ENCODE measurements at regions not wholly inside any gene's neighbourhood (a gene's known extent, or its start where the extent isn't known, plus 50 kb on each side); places are given as distances from the start of the nearest gene placed in this dataset.

DNA sequence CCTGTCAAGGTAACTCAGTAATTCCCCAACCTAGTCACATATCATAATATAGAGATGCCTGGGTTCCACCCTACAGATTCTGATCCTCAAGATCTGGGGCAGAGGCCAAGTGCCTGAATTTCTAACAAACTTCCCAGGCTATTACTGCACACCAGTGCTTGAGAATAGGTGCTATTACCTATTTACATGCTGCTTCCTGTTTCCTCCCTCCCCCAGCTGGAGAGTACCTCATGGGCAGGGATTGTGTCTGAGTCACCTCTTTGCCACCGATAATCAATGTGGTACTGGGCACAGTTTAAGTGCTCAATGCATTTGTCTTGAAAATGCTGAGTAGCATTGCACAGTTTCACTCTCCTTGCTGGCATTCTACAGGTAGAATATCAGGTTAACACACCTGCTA lies 582.2 kb upstream of the CADM1 start:
- H3K9me3 ChIP-seq (ENCODE audit: control insufficient read depth, low read length), result peaks cover 4% of the 10 kb centered on the region
- TF ChIP-seq, protein P1, sequence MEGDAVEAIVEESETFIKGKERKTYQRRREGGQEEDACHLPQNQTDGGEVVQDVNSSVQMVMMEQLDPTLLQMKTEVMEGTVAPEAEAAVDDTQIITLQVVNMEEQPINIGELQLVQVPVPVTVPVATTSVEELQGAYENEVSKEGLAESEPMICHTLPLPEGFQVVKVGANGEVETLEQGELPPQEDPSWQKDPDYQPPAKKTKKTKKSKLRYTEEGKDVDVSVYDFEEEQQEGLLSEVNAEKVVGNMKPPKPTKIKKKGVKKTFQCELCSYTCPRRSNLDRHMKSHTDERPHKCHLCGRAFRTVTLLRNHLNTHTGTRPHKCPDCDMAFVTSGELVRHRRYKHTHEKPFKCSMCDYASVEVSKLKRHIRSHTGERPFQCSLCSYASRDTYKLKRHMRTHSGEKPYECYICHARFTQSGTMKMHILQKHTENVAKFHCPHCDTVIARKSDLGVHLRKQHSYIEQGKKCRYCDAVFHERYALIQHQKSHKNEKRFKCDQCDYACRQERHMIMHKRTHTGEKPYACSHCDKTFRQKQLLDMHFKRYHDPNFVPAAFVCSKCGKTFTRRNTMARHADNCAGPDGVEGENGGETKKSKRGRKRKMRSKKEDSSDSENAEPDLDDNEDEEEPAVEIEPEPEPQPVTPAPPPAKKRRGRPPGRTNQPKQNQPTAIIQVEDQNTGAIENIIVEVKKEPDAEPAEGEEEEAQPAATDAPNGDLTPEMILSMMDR (conservative IDR thresholded peaks at IDR 0.05), result no peak

DNA sequence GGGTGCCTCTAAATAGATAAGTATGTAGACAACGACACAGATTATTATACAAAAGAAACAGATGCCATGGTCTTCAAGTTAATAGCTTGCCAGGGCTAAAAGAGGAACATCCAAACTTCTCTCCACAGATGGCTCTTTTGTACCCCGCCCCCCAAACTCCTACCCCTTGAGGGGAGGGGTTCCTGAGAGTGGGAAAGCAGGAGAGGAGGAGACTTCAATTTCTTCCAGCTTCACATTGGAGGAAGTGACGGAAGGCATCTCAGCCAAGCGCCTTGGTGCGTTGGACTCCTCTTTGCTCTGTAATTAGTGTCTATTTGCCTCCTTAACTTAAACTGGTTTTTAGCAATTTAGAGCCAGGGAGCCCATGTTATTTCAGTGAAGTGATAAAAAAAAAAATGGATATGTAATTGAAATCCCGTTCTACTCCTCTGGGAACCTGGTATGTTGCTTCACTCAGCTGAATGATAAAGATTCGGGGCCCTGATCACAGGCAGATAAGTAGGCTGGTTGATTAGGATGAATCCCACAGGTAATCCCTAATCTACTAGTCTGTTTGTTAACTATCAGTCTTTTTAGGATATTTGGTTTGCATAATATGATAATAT lies 580.9 kb upstream of the CADM1 start:
- Mint-ChIP-seq H3K4me1 (peaks cover 44% of the 10 kb centered on the region), H3K4me3 (no peak overlapping the region), H3K36me3 (ENCODE audit: low read depth) (no peaks in the 10 kb centered on the region), H3K27ac (no peak overlapping the region), H3K9me3 (peaks cover 7% of the 10 kb centered on the region), H3K27me3 (ENCODE audit: insufficient read depth) (no peaks in the 10 kb centered on the region)
- H3K9me3 ChIP-seq (ENCODE audit: control insufficient read depth, low read length), result peaks cover 12% of the 10 kb centered on the region
- TF ChIP-seq, protein P1 (conservative IDR thresholded peaks at IDR 0.05), result no peak
- 67 to 78% methylated on average over 3 to 7 of the region's 7 CpGs for WGBS, 2 experiments (ENCODE audit: insufficient coverage in 1 of 2, insufficient read length in 1 of 2)
- H3K4me3 ChIP-seq (ENCODE audit: low read length), result peak overlapping the region; percentile 11
- H3K36me3 ChIP-seq (ENCODE audit: control insufficient read depth, insufficient read depth, low read length), result no peaks in the 10 kb centered on the region
- H3K9ac ChIP-seq (ENCODE audit: extremely low read depth, low read length, poor library complexity, severe bottlenecking), result no peak overlapping the region
- H3K27ac ChIP-seq (ENCODE audit: low read depth, low read length), result no peak overlapping the region
- no peaks in the 10 kb centered on the region for H3K27me3 ChIP-seq (ENCODE audit: control insufficient read depth, insufficient read depth, low read length, poor library complexity, severe bottlenecking)
- H3K4me1 ChIP-seq (ENCODE audit: control insufficient read depth, insufficient read depth, low read length), result peaks cover 7% of the 10 kb centered on the region
- no peak for DNase-seq

More for the DNA sequence above, 582.2 kb upstream of the CADM1 start:
- peak; percentile 55 for DNase-seq
- H3K27me3 Mint-ChIP-seq (ENCODE audit: insufficient read depth), result no peaks in the 10 kb centered on the region
- WGBS, 2 experiments (ENCODE audit: insufficient coverage in 1 of 2, insufficient read length in 1 of 2), result 75 to 78% methylated on average over 1 of the region's 1 CpG
- H3K9ac ChIP-seq (ENCODE audit: extremely low read depth, low read length, poor library complexity, severe bottlenecking), result no peak overlapping the region
- H3K27me3 ChIP-seq (ENCODE audit: control insufficient read depth, insufficient read depth, low read length, poor library complexity, severe bottlenecking), result no peaks in the 10 kb centered on the region
- no peak overlapping the region for H3K4me3 ChIP-seq (ENCODE audit: low read length)
- H3K4me3 Mint-ChIP-seq, result no peak overlapping the region
- H3K27ac Mint-ChIP-seq, result no peak overlapping the region
- H3K27ac ChIP-seq (ENCODE audit: low read depth, low read length), result no peak overlapping the region
- peaks cover 52% of the 10 kb centered on the region for H3K4me1 Mint-ChIP-seq
- no peaks in the 10 kb centered on the region for H3K36me3 ChIP-seq (ENCODE audit: control insufficient read depth, insufficient read depth, low read length)
- no peaks in the 10 kb centered on the region for H3K36me3 Mint-ChIP-seq (ENCODE audit: low read depth)
- peaks cover 5% of the 10 kb centered on the region for H3K9me3 Mint-ChIP-seq
- peaks cover 7% of the 10 kb centered on the region for H3K4me1 ChIP-seq (ENCODE audit: control insufficient read depth, insufficient read depth, low read length)

DNA sequence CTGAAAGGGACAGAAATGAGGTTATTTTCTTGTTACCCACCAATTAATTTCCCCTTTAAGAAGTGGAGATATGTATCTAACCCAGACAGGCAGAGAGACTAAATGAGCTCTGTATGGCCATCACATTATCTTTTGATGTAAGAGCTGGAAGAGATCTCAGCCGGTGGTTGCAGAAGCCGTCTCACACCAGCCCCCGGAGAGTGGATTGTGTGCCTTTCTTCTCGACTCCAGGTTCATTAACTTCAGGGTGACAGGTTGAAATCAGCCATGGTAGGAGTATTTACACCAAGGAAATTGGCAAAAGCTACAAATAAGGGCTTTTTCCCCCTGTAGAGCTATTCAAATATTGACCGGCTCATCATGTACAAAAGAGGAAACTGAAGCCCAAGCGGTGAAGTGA lies 580.3 kb upstream of the CADM1 start:
- Mint-ChIP-seq H3K27ac (no peak overlapping the region), H3K27me3 (ENCODE audit: insufficient read depth) (no peaks in the 10 kb centered on the region), H3K9me3 (peaks cover 8% of the 10 kb centered on the region), H3K4me1 (peaks cover 44% of the 10 kb centered on the region), H3K36me3 (ENCODE audit: low read depth) (no peaks in the 10 kb centered on the region), H3K4me3 (no peak overlapping the region)
- H3K27ac ChIP-seq (ENCODE audit: low read depth, low read length), result no peak overlapping the region
- 70 to 84% methylated on average over 5 to 6 of the region's 6 CpGs for WGBS, 2 experiments (ENCODE audit: insufficient coverage in 1 of 2, insufficient read length in 1 of 2)
- peak overlapping the region; percentile 11 for H3K4me3 ChIP-seq (ENCODE audit: low read length)
- H3K9me3 ChIP-seq (ENCODE audit: control insufficient read depth, low read length), result peaks cover 18% of the 10 kb centered on the region
- H3K27me3 ChIP-seq (ENCODE audit: control insufficient read depth, insufficient read depth, low read length, poor library complexity, severe bottlenecking), result no peaks in the 10 kb centered on the region
- DNase-seq, result peak; percentile 52
- no peak overlapping the region for H3K9ac ChIP-seq (ENCODE audit: extremely low read depth, low read length, poor library complexity, severe bottlenecking)
- TF ChIP-seq, protein P1 (conservative IDR thresholded peaks at IDR 0.05), result no peak
- no peaks in the 10 kb centered on the region for H3K36me3 ChIP-seq (ENCODE audit: control insufficient read depth, insufficient read depth, low read length)
- peaks cover 7% of the 10 kb centered on the region for H3K4me1 ChIP-seq (ENCODE audit: control insufficient read depth, insufficient read depth, low read length)

Measured in endodermal cell (in vitro differentiated cells).